A549 (cell line): ENCODE measurements at regions not wholly inside any gene's neighbourhood (a gene's known extent, or its start where the extent isn't known, plus 50 kb on each side); places are given as distances from the start of the nearest gene placed in this dataset.

Experiments
- ATAC-seq, 2 experiments: fragments of 200-7000 bp in 1 of 2; fragments of >200 bp in 1 of 2; cut with Nextera tagmentation in 1 of 2; cut with Tn5 transposase in 1 of 2; 3 replicates each; pipeline versions ENCODE4 v1.8.0 to v1.9.1; 2018 to 2020; ENCODE audit warnings: mild to moderate bottlenecking in 1 of 2, moderate library complexity in 1 of 2
- CTCF ChIA-PET: fragments of 300-600 bp; sonication (Branson Sonifier 250); formaldehyde crosslinking; extraction: SDS; loops from one replicate; lab custom pipeline; 2021; ENCODE audit warnings: antibody characterized with exemption, inconsistent platforms; lab: Yijun Ruan, JAX
- POLR2A ChIA-PET: fragments of 350-600 bp; formaldehyde crosslinking; extraction: SDS; loops from one replicate; lab custom pipeline; 2021; ENCODE audit warnings: antibody characterized with exemption, inconsistent platforms; lab: Yijun Ruan, JAX
- DNase-seq, 2 experiments: peaks; one replicate each; pipeline versions ENCODE4 v3.0.0 to v3.0.0-alpha.2; 2011 to 2016; ENCODE audit warnings: low read depth in 1 of 2, low spot score in 1 of 2
- FAIRE-seq: peaks from 2 replicates; lab custom pipeline; 2011; peaks lifted over from hg19 to GRCh38; lab: Jason Lieb, UNC
- H3K27ac ChIP-seq, 2 experiments: fragments of >200 bp; sonication (Bioruptor Twin); formaldehyde crosslinking; 3 replicates each; pipeline ENCODE4 v1.5.1; 2016 to 2017
- H3K4me1 ChIP-seq: fragments of >200 bp; sonication (Bioruptor Twin); formaldehyde crosslinking; 3 replicates; pipeline ENCODE4 v1.6.1; 2016
- H3K4me2 ChIP-seq: fragments of >200 bp; sonication (Bioruptor Twin); formaldehyde crosslinking; 3 replicates; pipeline ENCODE4 v1.6.1; 2016
- H3K4me3 ChIP-seq: fragments of >200 bp; sonication (Bioruptor Twin); formaldehyde crosslinking; 3 replicates; pipeline ENCODE4 v1.5.1; 2016
- H3K9me3 ChIP-seq: fragments of >200 bp; sonication (Bioruptor Twin); formaldehyde crosslinking; 3 replicates; pipeline ENCODE4 v1.6.1; 2016
- ATOH8 ChIP-seq: fragments of 250-450 bp; sonication (Bioruptor Pico); IDR thresholded peaks from 2 replicates; pipeline ENCODE4 v1.5.0; 2020; ENCODE audit warnings: low read depth, mild to moderate bottlenecking, moderate library complexity
- BCL3 ChIP-seq: fragments of >200 bp; sonication (Bioruptor Twin); formaldehyde crosslinking; IDR thresholded peaks from 3 replicates; pipeline ENCODE4 v1.6.1; 2016
- BHLHE40 ChIP-seq: IDR thresholded peaks from 2 replicates; pipeline ENCODE4 v1.6.1; 2012; ENCODE audit warnings: low read depth, low read length, inconsistent platforms
- CBX2 ChIP-seq: fragments of 200-600 bp; sonication (generic); IDR thresholded peaks from 2 replicates; pipeline ENCODE4 v1.6.1; 2016; ENCODE audit warnings: low read depth, mild to moderate bottlenecking, borderline replicate concordance
- CEBPB ChIP-seq, 2 experiments: fragments of >200 bp in 1 of 2; sonication (Bioruptor Twin) in 1 of 2; formaldehyde crosslinking in 1 of 2; IDR thresholded peaks; 2 replicates each; pipeline ENCODE4 v1.6.1; 2012 to 2016
- CHD2 ChIP-seq: fragments of 150-350 bp; IDR thresholded peaks from 2 replicates; pipeline ENCODE4 v1.6.1; 2014; ENCODE audit warnings: low read length; ENCODE audit not compliant: partially characterized antibody
- CHD4 ChIP-seq: fragments of 200-600 bp; sonication (generic); IDR thresholded peaks from 2 replicates; pipeline ENCODE4 v1.6.1; 2016; ENCODE audit warnings: antibody characterized with exemption, mild to moderate bottlenecking, borderline replicate concordance
- CTCF ChIP-seq: fragments of >200 bp; sonication (Bioruptor Twin); formaldehyde crosslinking; IDR thresholded peaks from 3 replicates; pipeline ENCODE4 v1.5.1; 2016
- EHF ChIP-seq: fragments of 250-450 bp; sonication (Bioruptor Pico); IDR thresholded peaks from 2 replicates; pipeline ENCODE4 v1.5.0; 2020; ENCODE audit warnings: mild to moderate bottlenecking
- EHMT2 ChIP-seq: fragments of 200-600 bp; sonication (generic); IDR thresholded peaks from 2 replicates; pipeline ENCODE4 v1.6.1; 2016; ENCODE audit warnings: antibody characterized with exemption, low read depth, mild to moderate bottlenecking, moderate library complexity
- ELK1 ChIP-seq: fragments of 150-350 bp; IDR thresholded peaks from 2 replicates; pipeline ENCODE4 v1.6.1; 2014; ENCODE audit warnings: low read depth, mild to moderate bottlenecking, low read length
- FOSB ChIP-seq: fragments of 250-450 bp; sonication (Bioruptor Pico); IDR thresholded peaks from 2 replicates; pipeline ENCODE4 v1.5.0; 2020; ENCODE audit warnings: mild to moderate bottlenecking, moderate library complexity
- FOSL2 ChIP-seq, 2 experiments: fragments of 450-650 bp in 1 of 2; fragments of >200 bp in 1 of 2; sonication (Bioruptor Twin) in 1 of 2; formaldehyde crosslinking; IDR thresholded peaks; 2 replicates each; pipeline versions ENCODE4 v1.5.0 to v1.6.1; 2016 to 2020; ENCODE audit warnings: mild to moderate bottlenecking in 1 of 2, moderate library complexity in 1 of 2
- HMGXB4 ChIP-seq: fragments of 250-450 bp; sonication (Bioruptor Pico); IDR thresholded peaks from 2 replicates; pipeline ENCODE4 v1.5.0; 2021; ENCODE audit warnings: mild to moderate bottlenecking, moderate library complexity, borderline replicate concordance
- HOXB13 ChIP-seq: fragments of 250-450 bp; sonication (Bioruptor Pico); IDR thresholded peaks from 2 replicates; pipeline ENCODE4 v1.5.0; 2020; ENCODE audit warnings: low read depth, mild to moderate bottlenecking, moderate library complexity
- MAFK ChIP-seq: fragments of 450-650 bp; IDR thresholded peaks from 2 replicates; pipeline ENCODE4 v1.6.1; 2014; ENCODE audit not compliant: partially characterized antibody
- MYC ChIP-seq: IDR thresholded peaks from 2 replicates; pipeline ENCODE4 v1.6.1; 2012; ENCODE audit warnings: mild to moderate bottlenecking, inconsistent platforms, low read length, improper control_type of control experiment, borderline replicate concordance
- POLR2A ChIP-seq: IDR thresholded peaks from 2 replicates; pipeline ENCODE4 v1.6.1; 2012; ENCODE audit warnings: mild to moderate bottlenecking, low read length
- POLR2AphosphoS2 ChIP-seq: conservative IDR thresholded peaks from 2 replicates; pipeline ENCODE4 v1.6.1; 2012; ENCODE audit warnings: low read length, improper control_type of control experiment, inconsistent platforms
- RAD21 ChIP-seq, 2 experiments: fragments of >200 bp in 1 of 2; sonication (Bioruptor Twin) in 1 of 2; formaldehyde crosslinking in 1 of 2; IDR thresholded peaks in 1 of 2; conservative IDR thresholded peaks in 1 of 2; 2 replicates in 1 of 2; 3 replicates in 1 of 2; pipeline ENCODE4 v1.6.1; 2012 to 2018; ENCODE audit warnings: inconsistent platforms in 1 of 2
- RCOR1 ChIP-seq: fragments of 150-350 bp; IDR thresholded peaks from 2 replicates; pipeline ENCODE4 v1.6.1; 2014; ENCODE audit warnings: antibody characterized with exemption, low read length, low read depth
- RNF2 ChIP-seq: fragments of 200-600 bp; sonication (generic); IDR thresholded peaks from 2 replicates; pipeline ENCODE4 v1.6.1; 2016; ENCODE audit warnings: low read depth, mild to moderate bottlenecking, antibody characterized with exemption, moderate library complexity, borderline replicate concordance
- SMC3 ChIP-seq: fragments of >200 bp; sonication (Bioruptor Twin); formaldehyde crosslinking; IDR thresholded peaks from 3 replicates; pipeline ENCODE4 v1.6.1; 2018; ENCODE audit warnings: inconsistent platforms
- SREBF2 ChIP-seq: fragments of 450-650 bp; IDR thresholded peaks from 2 replicates; pipeline ENCODE4 v1.6.1; 2014; ENCODE audit warnings: mild to moderate bottlenecking, moderate library complexity
- TP53 ChIP-seq: fragments of 250-450 bp; sonication (Bioruptor Pico); IDR thresholded peaks from 2 replicates; pipeline ENCODE4 v1.5.0; 2021; ENCODE audit warnings: mild to moderate bottlenecking, moderate library complexity
- ZC3H11A ChIP-seq: fragments of 450-650 bp; IDR thresholded peaks from 2 replicates; pipeline ENCODE4 v1.6.1; 2014; ENCODE audit warnings: antibody characterized with exemption, mild to moderate bottlenecking
- ZNF302 ChIP-seq: fragments of 250-450 bp; sonication (Bioruptor Pico); IDR thresholded peaks from 2 replicates; pipeline ENCODE4 v1.9.0; 2021; ENCODE audit warnings: inconsistent platforms, mild to moderate bottlenecking, moderate library complexity
- WGBS: methylation state at CpG from one replicate; pipeline ENCODE4 v1.1.6; 2017; ENCODE audit errors: missing lambda C conversion rate; 5-methylcytosine and 5-hydroxymethylcytosine counted together

GRCh38 chr5:159527546-159528254 lies 197.4 kb upstream of the IL12B start:
- CTCF ChIA-PET = interaction anchor here (0.9 to 1.5 kb wide), 3 partner anchors 10 to 14 kb away, joined by 3 to 5 read pairs (median 3); no protein-coding TSS in a partner anchor
- no peak for TF ChIP-seq RAD21 (conservative IDR thresholded peaks at IDR 0.05 in 1 of 2, IDR thresholded peaks at IDR 0.05 in 1 of 2)
- no peak for TF ChIP-seq FOSB (CRISPR knock-in tag)
- TF ChIP-seq CEBPB (IDR thresholded peaks at IDR 0.05) = no peak
- no peak for TF ChIP-seq POLR2AphosphoS2
- no peak for TF ChIP-seq CHD2
- TF ChIP-seq MAFK = no peak
- TF ChIP-seq POLR2A = no peak
- TF ChIP-seq CBX2 = no peak
- TF ChIP-seq ZNF302 (CRISPR knock-in tag) = no peak
- TF ChIP-seq RCOR1 = no peak
- TF ChIP-seq BHLHE40 = no peak
- no peak for TF ChIP-seq HOXB13
- no peak for TF ChIP-seq EHF (CRISPR knock-in tag)
- no peak for TF ChIP-seq HMGXB4 (CRISPR knock-in tag)
- no peak for TF ChIP-seq SREBF2
- no peak for TF ChIP-seq MYC
- no peak for TF ChIP-seq ZC3H11A
- no peak for TF ChIP-seq ELK1
- TF ChIP-seq BCL3 = no peak
- no peak for TF ChIP-seq ATOH8 (CRISPR knock-in tag)
- DNase-seq = no peak
- H3K4me2 ChIP-seq = no peak overlapping the region
- no peak overlapping the region for H3K27ac ChIP-seq
- WGBS = 95% methylated on average over 4 of the region's 4 CpGs
- no peak for ATAC-seq
- no peak overlapping the region for H3K4me3 ChIP-seq
- H3K9me3 ChIP-seq = peaks cover 10% of the 10 kb centered on the region; the same call in 1 of the 3 replicates
- POLR2A ChIA-PET = no interaction called here
- H3K4me1 ChIP-seq = peaks cover 17% of the 10 kb centered on the region
- no peak for FAIRE-seq

- POLR2A ChIA-PET = no interaction called here
- Histone ChIP-seq H3K9me3 (peaks cover 10% of the 10 kb centered on the region; the same call in 1 of the 3 replicates), H3K4me1 (peaks cover 12% of the 10 kb centered on the region; the same call in 1 of the 3 replicates)
- DNase-seq = no peak
- TF ChIP-seq RNF2 (no peak), CHD4 (no peak), FOSL2 (IDR thresholded peaks at IDR 0.05) (no peak), FOSL2 (CRISPR knock-in tag; IDR thresholded peaks at IDR 0.05) (no peak), SMC3 (peak; percentile 41; the same call in 2 of the 3 replicates), ELK1 (no peak), CTCF (peak; percentile 35), RAD21 (conservative IDR thresholded peaks at IDR 0.05 in 1 of 2, IDR thresholded peaks at IDR 0.05 in 1 of 2) (peak; percentile 24 to 33; a peak in 3 of 5 replicates), EHMT2 (no peak), TP53 (CRISPR knock-in tag) (no peak)
- TF ChIP-seq, all 56 proteins: peak for 3
- H3K27ac ChIP-seq = no peak overlapping the region
- ATAC-seq (no peak), FAIRE-seq (no peak)
- CTCF ChIA-PET = interaction anchor here (0.9 to 1.0 kb wide), 3 partner anchors 49 to 456 kb away, joined by 3 read pairs; no protein-coding TSS in a partner anchor
- no peak overlapping the region for H3K4me3 ChIP-seq
- H3K4me2 ChIP-seq = no peak overlapping the region
These were observed 201.3 kb upstream of the IL12B start for GRCh38 chr5:159531554-159532105.
